ENCODE measurements at regions not wholly inside any gene's neighbourhood (a gene's known extent, or its start where the extent isn't known, plus 50 kb on each side); places are given as distances from the start of the nearest gene placed in this dataset.

GRCh38 chr13:73235385-73235784 lies 176.6 kb downstream of the KLF5 start:
- no TSS peak for BruUV-seq (replicated peaks)
- POLR2A ChIA-PET, result no interaction called here
- Histone ChIP-seq H3K9me3 (ENCODE audit: low read length) (no peaks in the 10 kb centered on the region), H3K4me2 (ENCODE audit: low read length) (no peak overlapping the region), H3K36me3 (ENCODE audit: insufficient read depth, low read length) (no peaks in the 10 kb centered on the region), H3K9me2 (ENCODE audit: insufficient read depth, low read length) (no peaks in the 10 kb centered on the region), H3K4me3 (ENCODE audit: low read depth, low read length, poor library complexity, severe bottlenecking) (no peak overlapping the region), H3K4me1 (ENCODE audit: insufficient read depth, low read length, poor library complexity, severe bottlenecking) (no peaks in the 10 kb centered on the region), H3K79me2 (ENCODE audit: insufficient read depth, low read depth, low read length) (no peaks in the 10 kb centered on the region), H3K27ac (ENCODE audit: low read depth, low read length, poor library complexity, severe bottlenecking) (no peak overlapping the region), H4K20me1 (ENCODE audit: insufficient read depth, low read length) (no peaks in the 10 kb centered on the region), H2AFZ (ENCODE audit: low read length) (no peak overlapping the region)
- CTCF ChIA-PET (ENCODE audit: unreplicated experiment), result no interaction called here
- intact Hi-C loops (cut with micrococcal nuclease; ENCODE audit: unreplicated experiment), result no loop called here
- TF ChIP-seq EZH2phosphoT487 (IDR thresholded peaks at IDR 0.05; ENCODE audit: borderline replicate concordance, low read depth, low read length) (no peak), CTCF (conservative IDR thresholded peaks at IDR 0.05; ENCODE audit: low read length) (no peak)
- DNase-seq (ENCODE audit: low spot score), result no peak

GRCh38 chr13:73231471-73231870 lies 172.7 kb downstream of the KLF5 start:
- BruUV-seq (replicated peaks), result no TSS peak
- no peaks in the 10 kb centered on the region for H3K79me2 ChIP-seq (ENCODE audit: insufficient read depth, low read depth, low read length)
- ChIA-PET CTCF (ENCODE audit: unreplicated experiment) (no interaction called here), POLR2A (interaction anchor here (1.3 kb wide), 1 partner anchor 50 kb away, joined by 5 read pairs; no protein-coding TSS in a partner anchor)
- DNase-seq (ENCODE audit: low spot score), result no peak
- H3K9me2 ChIP-seq (ENCODE audit: insufficient read depth, low read length), result no peaks in the 10 kb centered on the region
- H3K9me3 ChIP-seq (ENCODE audit: low read length), result no peaks in the 10 kb centered on the region
- intact Hi-C loops (cut with micrococcal nuclease; ENCODE audit: unreplicated experiment), result no loop called here
- H3K4me3 ChIP-seq (ENCODE audit: low read depth, low read length, poor library complexity, severe bottlenecking), result no peak overlapping the region
- H4K20me1 ChIP-seq (ENCODE audit: insufficient read depth, low read length), result no peaks in the 10 kb centered on the region
- H3K4me1 ChIP-seq (ENCODE audit: insufficient read depth, low read length, poor library complexity, severe bottlenecking), result no peaks in the 10 kb centered on the region
- no peak for TF ChIP-seq EZH2phosphoT487 (IDR thresholded peaks at IDR 0.05; ENCODE audit: borderline replicate concordance, low read depth, low read length)
- no peak for TF ChIP-seq CTCF (conservative IDR thresholded peaks at IDR 0.05; ENCODE audit: low read length)
- no peak overlapping the region for H3K4me2 ChIP-seq (ENCODE audit: low read length)
- no peaks in the 10 kb centered on the region for H3K36me3 ChIP-seq (ENCODE audit: insufficient read depth, low read length)
- H3K27ac ChIP-seq (ENCODE audit: low read depth, low read length, poor library complexity, severe bottlenecking), result no peak overlapping the region
- no peak overlapping the region for H2AFZ ChIP-seq (ENCODE audit: low read length)

GRCh38 chr13:73230716-73231115 lies 171.9 kb downstream of the KLF5 start:
- H2AFZ ChIP-seq (ENCODE audit: low read length), result no peak overlapping the region
- H3K36me3 ChIP-seq (ENCODE audit: insufficient read depth, low read length), result no peaks in the 10 kb centered on the region
- no peak overlapping the region for H3K4me2 ChIP-seq (ENCODE audit: low read length)
- no peaks in the 10 kb centered on the region for H3K79me2 ChIP-seq (ENCODE audit: insufficient read depth, low read depth, low read length)
- intact Hi-C loops (cut with micrococcal nuclease; ENCODE audit: unreplicated experiment), result no loop called here
- CTCF ChIA-PET (ENCODE audit: unreplicated experiment), result no interaction called here
- BruUV-seq (replicated peaks), result no TSS peak
- no peak for DNase-seq (ENCODE audit: low spot score)
- H3K9me3 ChIP-seq (ENCODE audit: low read length), result no peaks in the 10 kb centered on the region
- TF ChIP-seq CTCF (conservative IDR thresholded peaks at IDR 0.05; ENCODE audit: low read length) (no peak), EZH2phosphoT487 (IDR thresholded peaks at IDR 0.05; ENCODE audit: borderline replicate concordance, low read depth, low read length) (no peak)
- H3K4me3 ChIP-seq (ENCODE audit: low read depth, low read length, poor library complexity, severe bottlenecking), result no peak overlapping the region
- H3K27ac ChIP-seq (ENCODE audit: low read depth, low read length, poor library complexity, severe bottlenecking), result no peak overlapping the region
- no peaks in the 10 kb centered on the region for H3K9me2 ChIP-seq (ENCODE audit: insufficient read depth, low read length)
- no peaks in the 10 kb centered on the region for H3K4me1 ChIP-seq (ENCODE audit: insufficient read depth, low read length, poor library complexity, severe bottlenecking)
- H4K20me1 ChIP-seq (ENCODE audit: insufficient read depth, low read length), result no peaks in the 10 kb centered on the region
- POLR2A ChIA-PET, result interaction anchor here (1.3 kb wide), 1 partner anchor 51 kb away, joined by 5 read pairs; no protein-coding TSS in a partner anchor
